ENCODE measurements at regions not wholly inside any gene's neighbourhood (a gene's known extent, or its start where the extent isn't known, plus 50 kb on each side); places are given as distances from the start of the nearest gene placed in this dataset.

GRCh38 chr5:2241842-2242241, 359.1 kb upstream of the IRX4 start:
- TF ChIP-seq HDAC6 (IDR thresholded peaks at IDR 0.05; ENCODE audit: low read depth, low read length) (no peak), RFX5 (IDR thresholded peaks at IDR 0.05; ENCODE audit: borderline replicate concordance, low read depth, low read length) (no peak), NRF1 (IDR thresholded peaks at IDR 0.05; ENCODE audit: low read depth, low read length) (no peak)

Measured in H1 (cell line).